Superior temporal gyrus (tissue), 1 donor: ENCODE measurements at regions not wholly inside any gene's neighbourhood (a gene's known extent, or its start where the extent isn't known, plus 50 kb on each side); places are given as distances from the start of the nearest gene placed in this dataset.
"Not testable (repeated sequence)": the region's sequence is repeated elsewhere in the genome, so short reads cannot be mapped to it uniquely, and the experiment has no call there.

Experiments
- DNase-seq: peaks from one replicate; pipeline ENCODE4 v3.0.0-alpha.2; 2016; ENCODE audit errors: extremely low spot score

DNA sequence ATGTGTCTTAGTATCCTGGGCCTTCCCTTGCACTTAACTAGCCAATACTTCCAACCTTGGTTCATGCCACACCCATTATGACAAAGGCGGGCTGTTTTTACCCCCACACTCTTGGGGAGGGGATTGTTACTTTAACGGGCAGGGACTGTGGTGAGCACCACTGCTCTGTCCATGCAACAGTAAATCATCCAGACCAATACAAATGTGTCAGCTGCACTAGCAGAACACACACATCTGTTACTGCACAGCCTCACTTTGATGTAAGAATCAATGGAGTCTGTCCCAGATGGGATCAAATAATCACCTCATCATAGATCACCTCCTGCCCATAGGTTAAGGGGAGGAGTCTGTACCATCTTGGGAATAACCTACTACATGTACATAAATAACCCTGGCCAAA lies 58.1 kb downstream of the NPAP1 start:
- DNase-seq, result no peak

GRCh38 chr15:24734396-24734795 lies 58.8 kb downstream of the NPAP1 start:
- no peak for DNase-seq

GRCh38 chr15:24745290-24745689 lies 69.7 kb downstream of the NPAP1 start:
- no peak for DNase-seq

- DNase-seq, result no peak
Measured at GRCh38 chr15:24746094-24746493, 70.5 kb downstream of the NPAP1 start.

GRCh38 chr15:24747376-24747775 lies 71.8 kb downstream of the NPAP1 start:
- no peak for DNase-seq

GRCh38 chr15:24748812-24749439 lies 73.4 kb downstream of the NPAP1 start:
- DNase-seq, result no peak

DNA sequence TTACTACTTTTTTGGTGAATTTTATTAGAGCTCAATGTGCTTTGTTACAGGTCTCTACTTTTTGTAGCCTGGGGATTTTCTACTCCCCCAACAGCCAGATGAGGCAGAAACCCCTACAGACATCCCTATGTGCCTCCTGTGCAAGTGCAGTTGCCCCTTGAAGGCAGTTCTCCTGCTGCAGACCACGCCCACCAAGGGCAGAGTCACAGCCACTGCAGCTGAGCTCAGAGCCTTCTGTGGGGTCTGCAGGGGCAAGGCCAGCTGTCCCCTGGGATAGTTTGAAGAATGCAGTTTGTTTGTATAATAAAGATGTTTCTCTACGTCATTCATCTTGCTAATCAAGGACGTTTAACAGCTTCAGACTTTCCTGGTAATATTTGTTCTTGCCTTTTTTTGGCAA lies 76.8 kb downstream of the NPAP1 start:
- no peak for DNase-seq

- DNase-seq, result no peak
Measured at GRCh38 chr15:24756101-24756500, 80.5 kb downstream of the NPAP1 start.

- DNase-seq, result no peak
Measured at GRCh38 chr15:24760066-24760465, 84.5 kb downstream of the NPAP1 start.

- DNase-seq, result peak; percentile 33
Measured at GRCh38 chr15:24761704-24762302, 86.2 kb downstream of the NPAP1 start.

GRCh38 chr15:24763891-24764290 lies 88.3 kb downstream of the NPAP1 start:
- no peak for DNase-seq

DNA sequence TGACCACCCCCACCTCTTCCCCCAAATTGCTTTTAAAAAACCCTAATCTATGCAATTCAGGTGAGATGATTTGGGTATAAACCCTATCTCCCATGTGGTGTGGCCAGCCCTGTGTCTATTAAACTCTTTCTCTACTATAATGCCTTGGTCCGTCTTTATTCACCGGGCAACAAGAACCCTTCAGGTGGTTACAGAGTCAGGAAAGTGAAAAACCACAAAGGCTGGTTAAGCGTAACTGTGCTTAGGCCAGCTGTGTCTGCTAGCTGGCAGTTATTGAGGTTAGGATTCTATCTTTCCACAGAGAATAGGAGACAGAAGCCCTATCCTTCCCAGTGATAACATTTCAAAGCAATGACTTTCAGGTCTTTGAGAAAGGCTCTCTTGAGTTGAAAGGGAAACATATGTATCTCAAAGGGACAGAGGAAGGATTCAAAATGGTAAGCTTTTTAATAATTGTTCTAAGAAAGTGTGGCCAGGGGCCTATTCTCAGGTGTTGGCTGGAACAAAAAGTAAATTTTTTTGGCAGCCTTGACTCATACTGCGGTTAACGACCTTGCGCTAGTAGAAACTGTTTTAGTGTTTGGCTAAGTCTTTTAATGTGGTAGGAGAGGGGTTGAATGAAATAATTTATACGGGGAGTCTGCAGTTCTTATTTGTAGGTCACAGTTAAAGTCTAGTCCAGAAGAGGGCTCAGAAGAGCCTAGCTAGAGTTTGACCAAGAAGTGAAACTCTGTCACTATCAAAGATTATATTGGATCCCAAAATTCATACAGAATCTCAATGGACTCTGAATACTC lies 89.0 kb downstream of the NPAP1 start:
- DNase-seq, result no peak

- DNase-seq, result no peak
Measured at GRCh38 chr15:24766511-24767133, 91.0 kb downstream of the NPAP1 start.

GRCh38 chr15:24772266-24772665 lies 96.7 kb downstream of the NPAP1 start:
- DNase-seq, result no peak

- peak; percentile 56 for DNase-seq
Measured at GRCh38 chr15:24772686-24773373, 97.3 kb downstream of the NPAP1 start.

DNA sequence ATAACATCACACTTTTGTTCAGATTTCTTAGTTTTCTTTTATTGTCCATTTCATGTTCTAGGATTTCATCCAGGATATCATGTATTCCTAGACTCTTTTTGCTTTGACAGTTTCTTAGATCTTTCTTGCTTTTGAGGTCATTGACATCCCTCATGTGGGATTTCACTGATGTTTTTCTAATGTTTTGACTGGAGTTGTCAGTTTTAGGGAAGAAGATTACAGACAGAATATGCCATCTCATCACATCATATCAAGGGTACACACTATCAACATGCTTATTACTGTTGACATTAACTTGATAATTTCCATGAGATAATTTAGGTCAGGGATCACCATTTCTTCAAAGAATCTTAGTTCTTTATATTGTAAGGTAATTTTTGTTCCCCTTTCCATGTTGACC lies 101.7 kb downstream of the NPAP1 start:
- DNase-seq, result no peak

DNA sequence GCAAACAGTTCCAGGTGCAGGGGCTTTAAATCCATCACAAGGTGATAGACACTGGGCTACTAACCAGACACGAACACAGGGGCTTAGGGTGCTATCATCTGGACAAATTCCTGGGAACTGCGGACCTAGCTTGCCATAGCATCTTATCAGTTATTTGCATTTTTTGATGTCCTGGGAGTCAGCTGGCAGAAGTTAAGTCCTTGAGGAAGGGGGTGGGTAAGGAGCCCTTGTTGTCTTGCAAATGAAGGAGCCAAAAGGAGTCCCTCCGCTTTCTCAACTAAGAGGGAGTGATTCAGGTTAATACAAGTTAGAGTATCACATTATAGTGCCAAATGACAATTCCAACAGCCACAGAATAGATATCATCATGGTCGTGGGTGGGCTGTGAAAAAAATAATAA lies 108.9 kb downstream of the NPAP1 start:
- no peak for DNase-seq

GRCh38 chr15:24786347-24786746 lies 110.8 kb downstream of the NPAP1 start:
- no peak for DNase-seq

DNA sequence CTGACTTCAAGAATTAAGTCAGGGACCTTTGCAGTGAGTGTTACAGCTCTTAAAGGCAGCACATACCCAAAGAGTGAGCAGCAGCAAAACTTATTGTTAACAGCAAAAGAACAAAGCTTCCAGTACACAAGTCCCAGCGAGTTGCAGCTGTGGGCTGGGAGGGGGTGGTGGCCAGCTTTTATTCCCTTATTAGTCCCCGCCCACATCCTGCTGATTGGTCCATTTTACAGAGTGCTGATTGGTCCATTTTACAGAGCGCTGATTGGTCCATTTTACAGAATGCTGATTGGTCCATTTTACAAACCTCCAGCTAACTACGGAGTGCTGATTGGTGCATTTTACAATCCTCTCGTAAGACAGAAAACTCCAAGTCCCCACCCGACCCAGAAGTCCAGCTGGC lies 127.0 kb downstream of the NPAP1 start:
- DNase-seq, result not testable (repeated sequence)

DNA sequence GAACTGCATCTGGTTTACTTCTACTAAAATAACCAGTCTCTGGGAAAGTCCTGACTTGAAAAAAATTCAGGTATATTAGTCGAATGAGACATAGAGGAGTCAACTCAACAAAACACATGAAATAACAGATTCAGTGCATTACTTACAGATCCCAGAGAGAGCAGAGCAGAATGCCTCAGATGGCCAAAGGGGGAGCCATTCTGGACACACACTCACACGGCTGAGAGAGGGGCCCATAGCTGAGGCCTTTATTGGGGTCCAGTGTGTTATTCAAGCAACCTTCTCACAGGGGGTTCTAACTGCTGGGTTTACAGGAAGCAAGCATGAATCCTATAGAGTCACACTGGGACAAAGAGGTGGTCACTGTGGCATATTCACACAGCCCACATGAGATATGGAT lies 135.1 kb upstream of the SNRPN start:
- no peak for DNase-seq

GRCh38 chr15:24823473-24823872 lies 131.3 kb upstream of the SNRPN start:
- DNase-seq, result peak; percentile 31

DNA sequence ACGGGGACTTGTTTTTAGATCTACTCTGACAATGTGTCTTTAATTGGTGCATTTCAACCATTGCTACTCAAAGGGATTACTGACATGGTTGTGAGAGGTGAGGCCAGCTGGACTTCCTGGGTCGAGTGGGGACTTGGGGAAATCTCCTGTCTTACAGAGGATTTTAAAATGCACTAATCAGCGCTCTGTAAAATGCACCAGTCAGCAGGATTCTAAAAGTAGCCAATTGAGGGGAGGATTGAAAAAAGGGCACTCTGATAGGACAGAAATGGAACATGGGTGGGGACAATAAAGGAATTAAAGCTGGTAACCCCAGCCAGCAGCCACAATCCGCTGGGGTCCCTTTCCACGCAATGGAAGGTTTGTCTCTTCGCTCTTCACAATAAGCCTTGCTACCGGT lies 122.5 kb upstream of the SNRPN start:
- no peak for DNase-seq
